ENCODE measurements at regions not wholly inside any gene's neighbourhood (a gene's known extent, or its start where the extent isn't known, plus 50 kb on each side); places are given as distances from the start of the nearest gene placed in this dataset.

- no peak for TF ChIP-seq CTCF (IDR thresholded peaks at IDR 0.05; ENCODE audit: insufficient read depth, low read depth, low read length)
- DNase-seq (ENCODE audit: low read depth): no peak
- no peak overlapping the region for H3K4me3 ChIP-seq (ENCODE audit: low read depth, low read length)
These were observed 836.0 kb downstream of the JRKL start for GRCh38 chr11:97225794-97226193.

GRCh38 chr11:97229936-97230335 is 840.1 kb downstream of the JRKL start:
- DNase-seq (ENCODE audit: low read depth): no peak
- no peak overlapping the region for H3K4me3 ChIP-seq (ENCODE audit: low read depth, low read length)

GRCh38 chr11:97231231-97231630 is 841.4 kb downstream of the JRKL start:
- H3K4me3 ChIP-seq (ENCODE audit: low read depth, low read length): no peak overlapping the region
- DNase-seq (ENCODE audit: low read depth): no peak
- TF ChIP-seq CTCF (IDR thresholded peaks at IDR 0.05; ENCODE audit: insufficient read depth, low read depth, low read length): no peak

More at GRCh38 chr11:97229936-97230335, 840.1 kb downstream of the JRKL start:
- TF ChIP-seq CTCF (IDR thresholded peaks at IDR 0.05; ENCODE audit: insufficient read depth, low read depth, low read length): no peak

GRCh38 chr11:97234016-97234415 is 844.2 kb downstream of the JRKL start:
- no peak for TF ChIP-seq CTCF (IDR thresholded peaks at IDR 0.05; ENCODE audit: insufficient read depth, low read depth, low read length)
- no peak for DNase-seq (ENCODE audit: low read depth)
- H3K4me3 ChIP-seq (ENCODE audit: low read depth, low read length): no peak overlapping the region

GRCh38 chr11:97237151-97237550 is 847.3 kb downstream of the JRKL start:
- no peak for DNase-seq (ENCODE audit: low read depth)
- TF ChIP-seq CTCF (IDR thresholded peaks at IDR 0.05; ENCODE audit: insufficient read depth, low read depth, low read length): no peak
- H3K4me3 ChIP-seq (ENCODE audit: low read depth, low read length): no peak overlapping the region

GRCh38 chr11:97247601-97248000 is 857.8 kb downstream of the JRKL start:
- no peak overlapping the region for H3K4me3 ChIP-seq (ENCODE audit: low read depth, low read length)
- no peak for TF ChIP-seq CTCF (IDR thresholded peaks at IDR 0.05; ENCODE audit: insufficient read depth, low read depth, low read length)
- no peak for DNase-seq (ENCODE audit: low read depth)

- no peak overlapping the region for H3K4me3 ChIP-seq (ENCODE audit: low read depth, low read length)
- no peak for TF ChIP-seq CTCF (IDR thresholded peaks at IDR 0.05; ENCODE audit: insufficient read depth, low read depth, low read length)
- no peak for DNase-seq (ENCODE audit: low read depth)
These were observed 865.0 kb downstream of the JRKL start for GRCh38 chr11:97254790-97255189.

Data from fibroblast of villous mesenchyme (primary cell).